ENCODE measurements at regions not wholly inside any gene's neighbourhood (a gene's known extent, or its start where the extent isn't known, plus 50 kb on each side); places are given as distances from the start of the nearest gene placed in this dataset.

GRCh38 chr21:16608209-16608830, 878.5 kb downstream of the USP25 start:
- Mint-ChIP-seq H3K9me3 (peaks cover 6% of the 10 kb centered on the region), H3K4me1 (peaks cover 28% of the 10 kb centered on the region), H3K36me3 (peaks cover 28% of the 10 kb centered on the region), H3K4me3 (no peak overlapping the region), H3K27ac (no peak overlapping the region), H3K27me3 (ENCODE audit: low read depth) (no peaks in the 10 kb centered on the region)
- no peak for DNase-seq (ENCODE audit: low spot score in 2 of 2, unreplicated experiment in 2 of 2)
- no peak for TF ChIP-seq CTCF (IDR thresholded peaks at IDR 0.05; ENCODE audit: unreplicated experiment)

GRCh38 chr21:16619281-16619680, 889.5 kb downstream of the USP25 start:
- peaks cover 46% of the 10 kb centered on the region for H3K36me3 Mint-ChIP-seq
- TF ChIP-seq CTCF (IDR thresholded peaks at IDR 0.05; ENCODE audit: unreplicated experiment): no peak
- DNase-seq (ENCODE audit: low spot score in 2 of 2, unreplicated experiment in 2 of 2): no peak
- H3K4me1 Mint-ChIP-seq: no peaks in the 10 kb centered on the region
- no peak overlapping the region for H3K27ac Mint-ChIP-seq
- no peaks in the 10 kb centered on the region for H3K27me3 Mint-ChIP-seq (ENCODE audit: low read depth)
- H3K9me3 Mint-ChIP-seq: peaks cover 24% of the 10 kb centered on the region
- H3K4me3 Mint-ChIP-seq: no peak overlapping the region

- Mint-ChIP-seq H3K36me3 (peaks cover 44% of the 10 kb centered on the region), H3K9me3 (peaks cover 24% of the 10 kb centered on the region), H3K4me3 (no peak overlapping the region), H3K4me1 (peaks cover 4% of the 10 kb centered on the region), H3K27me3 (ENCODE audit: low read depth) (no peaks in the 10 kb centered on the region), H3K27ac (no peak overlapping the region)
- DNase-seq (ENCODE audit: low spot score in 2 of 2, unreplicated experiment in 2 of 2): no peak
- no peak for TF ChIP-seq CTCF (IDR thresholded peaks at IDR 0.05; ENCODE audit: unreplicated experiment)
Measured at GRCh38 chr21:16620786-16621320, 891.1 kb downstream of the USP25 start.

DNA sequence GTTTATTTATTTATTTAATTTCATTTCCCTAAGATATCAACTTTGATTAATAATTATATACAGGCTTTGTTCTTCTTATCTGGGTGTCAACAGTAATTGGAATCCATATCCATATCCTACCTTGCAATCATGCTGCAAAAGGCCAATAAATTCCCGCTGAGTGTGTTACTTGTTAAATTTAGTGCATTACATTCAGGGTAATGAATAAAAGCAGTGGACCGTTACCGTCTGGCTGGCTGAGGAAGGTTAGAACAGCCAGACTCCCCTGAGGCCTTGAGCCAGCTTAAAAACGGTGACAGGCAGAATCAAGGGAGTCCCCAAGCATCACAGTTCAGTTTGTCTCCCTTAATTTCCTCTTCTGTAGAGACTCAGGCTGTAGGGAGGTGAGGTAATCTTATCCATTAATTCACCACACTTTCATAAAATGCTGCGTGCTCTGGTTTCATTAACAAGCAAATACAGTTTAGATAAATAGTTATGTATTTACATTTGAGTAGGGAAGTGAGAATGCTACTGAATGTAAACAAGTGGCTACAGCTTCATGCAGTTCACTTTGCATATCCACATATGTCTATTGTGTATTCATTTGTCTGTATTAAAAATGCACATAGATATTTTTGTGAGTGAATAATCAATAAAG, 888.2 kb upstream of the CXADR start:
- Mint-ChIP-seq H3K4me1 (peaks cover 4% of the 10 kb centered on the region), H3K36me3 (peaks cover 30% of the 10 kb centered on the region), H3K27me3 (ENCODE audit: low read depth) (no peaks in the 10 kb centered on the region), H3K4me3 (no peak overlapping the region), H3K27ac (peak overlapping the region; percentile 30), H3K9me3 (peaks cover 9% of the 10 kb centered on the region)
- no peak for DNase-seq (ENCODE audit: low spot score in 2 of 2, unreplicated experiment in 2 of 2)
- TF ChIP-seq CTCF (IDR thresholded peaks at IDR 0.05; ENCODE audit: unreplicated experiment): no peak

GRCh38 chr21:16625491-16625890, 887.4 kb upstream of the CXADR start:
- DNase-seq (ENCODE audit: low spot score in 2 of 2, unreplicated experiment in 2 of 2): no peak
- Mint-ChIP-seq H3K4me1 (peaks cover 4% of the 10 kb centered on the region), H3K27ac (no peak overlapping the region), H3K4me3 (no peak overlapping the region), H3K9me3 (peaks cover 5% of the 10 kb centered on the region), H3K27me3 (ENCODE audit: low read depth) (no peaks in the 10 kb centered on the region), H3K36me3 (peaks cover 30% of the 10 kb centered on the region)
- no peak for TF ChIP-seq CTCF (IDR thresholded peaks at IDR 0.05; ENCODE audit: unreplicated experiment)

All from mesothelial cell of epicardium (in vitro differentiated cells).